ACHN (cell line): ENCODE measurements at regions not wholly inside any gene's neighbourhood (a gene's known extent, or its start where the extent isn't known, plus 50 kb on each side); places are given as distances from the start of the nearest gene placed in this dataset.
A peak's percentile ranks its signal among the peaks of the same experiment; 100 is the strongest.
"Not testable (repeated sequence)": the region's sequence is repeated elsewhere in the genome, so short reads cannot be mapped to it uniquely, and the experiment has no call there.

Experiments
- DNase-seq: peaks from one replicate; pipeline ENCODE4 v3.0.0-alpha.2; 2015
- in situ Hi-C: cut with HindIII; loops from 2 replicates; pipeline ENCODE4 v1.10.0; 2017; ENCODE audit warnings: low sequenced_read_pairs, low pct_ligation_motif_present, low pct_unique_long_range_greater_than_20kb

GRCh38 chr7:153047079-153047959 lies 287.8 kb downstream of the ACTR3B start:
- in situ Hi-C loops = no loop called here
- no peak for DNase-seq

DNA sequence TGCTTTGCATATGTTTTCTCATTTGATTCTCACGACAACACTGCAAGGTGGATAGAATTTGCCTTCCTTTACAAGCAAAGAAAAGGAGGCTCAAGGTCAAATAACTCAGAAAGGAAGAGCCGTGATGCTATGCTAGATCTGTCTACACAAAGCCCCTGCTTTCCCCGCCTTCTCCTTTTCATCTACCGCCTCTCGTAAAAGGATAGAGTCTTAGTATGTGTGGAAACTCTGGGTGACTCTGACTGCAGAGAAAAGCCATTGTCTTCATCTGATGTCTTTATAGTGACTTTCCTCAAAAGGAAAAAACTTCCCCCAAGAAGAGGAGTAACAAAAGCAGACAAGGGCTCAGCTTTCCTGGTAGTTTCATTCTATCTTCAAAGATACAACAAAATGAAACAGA lies 292.7 kb downstream of the ACTR3B start:
- in situ Hi-C loops = no loop called here
- DNase-seq = no peak

GRCh38 chr7:153061910-153062528 lies 302.5 kb downstream of the ACTR3B start:
- peak; percentile 15 for DNase-seq
- in situ Hi-C loops = no loop called here

DNA sequence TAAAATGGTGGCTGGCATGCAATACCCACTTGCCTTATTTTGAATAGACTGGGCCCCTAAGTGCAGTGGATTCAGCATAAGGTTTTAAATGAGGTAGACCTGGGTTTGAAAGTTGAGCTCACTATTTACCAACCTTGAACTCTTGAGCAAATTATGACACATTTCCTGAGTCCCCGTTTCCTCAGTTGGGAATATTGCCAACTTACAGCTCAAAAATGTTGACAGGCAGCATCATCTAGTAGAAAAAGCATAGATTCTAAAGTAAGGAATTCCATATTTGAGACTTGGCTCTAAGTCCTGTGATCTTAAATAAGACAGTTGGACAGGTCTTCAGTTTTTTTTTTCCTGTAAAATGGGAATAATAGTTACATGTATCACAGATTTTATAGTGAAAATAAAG lies 305.5 kb downstream of the ACTR3B start:
- DNase-seq = no peak
- in situ Hi-C loops = no loop called here

DNA sequence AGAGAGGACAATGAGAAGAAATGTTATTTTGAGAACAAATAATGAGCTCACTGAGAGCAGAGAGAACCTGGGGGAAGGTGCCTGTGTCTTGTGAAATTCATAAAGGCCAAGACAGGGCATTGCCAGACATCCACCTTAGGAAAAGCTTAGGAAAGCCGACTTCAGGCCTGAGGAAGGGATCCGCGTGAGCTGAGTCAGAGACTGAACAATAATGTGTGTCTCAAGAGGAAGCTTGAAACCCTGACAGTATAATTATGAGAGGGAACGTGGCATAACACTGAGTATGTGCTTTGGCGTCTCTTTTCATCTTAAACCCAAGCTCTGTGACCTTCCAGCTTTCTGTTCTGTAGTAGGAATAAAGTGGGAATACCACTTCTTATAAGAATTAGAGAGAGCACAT lies 307.2 kb downstream of the ACTR3B start:
- DNase-seq = no peak
- in situ Hi-C loops = no loop called here

GRCh38 chr7:153070141-153070540 lies 310.6 kb downstream of the ACTR3B start:
- in situ Hi-C loops = no loop called here
- DNase-seq = no peak

DNA sequence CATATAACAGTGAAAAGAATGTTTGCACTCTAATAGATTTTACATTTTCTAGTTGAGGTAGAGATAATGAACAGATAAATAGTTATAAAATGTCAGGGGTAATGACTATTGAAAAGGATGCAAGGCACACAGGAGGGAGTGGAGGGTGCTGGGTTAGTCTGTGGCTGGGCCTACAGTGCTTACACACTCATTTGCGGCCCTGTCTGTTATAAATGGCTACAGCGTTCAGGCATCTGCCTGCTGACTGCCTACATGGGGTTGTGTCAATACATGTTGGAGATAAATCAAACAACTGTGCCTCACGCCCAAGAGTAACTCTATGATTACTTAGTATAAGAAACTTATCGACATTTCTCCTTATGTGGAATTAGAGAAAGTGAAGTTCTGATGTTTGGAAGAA lies 313.3 kb downstream of the ACTR3B start:
- DNase-seq = no peak
- in situ Hi-C loops = no loop called here

DNA sequence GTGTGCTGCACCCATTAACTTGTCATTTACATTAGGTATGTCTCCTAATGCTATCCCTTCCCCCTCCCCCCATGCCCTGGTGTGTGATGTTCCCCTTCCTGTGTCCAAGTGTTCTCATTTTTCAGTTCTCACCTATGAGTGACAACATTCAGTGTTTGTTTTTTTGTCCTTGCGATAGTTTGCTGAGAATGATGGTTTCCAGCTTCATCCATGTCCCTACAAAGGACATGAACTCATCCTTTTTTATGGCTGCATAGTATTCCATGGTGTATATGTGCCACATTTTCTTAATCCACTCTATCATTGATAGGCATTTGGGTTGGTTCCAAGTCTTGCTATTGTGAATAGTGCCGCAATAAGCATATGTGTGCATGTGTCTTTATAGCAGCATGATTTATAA lies 316.7 kb downstream of the ACTR3B start:
- DNase-seq, in situ Hi-C loops: not testable (repeated sequence)

DNA sequence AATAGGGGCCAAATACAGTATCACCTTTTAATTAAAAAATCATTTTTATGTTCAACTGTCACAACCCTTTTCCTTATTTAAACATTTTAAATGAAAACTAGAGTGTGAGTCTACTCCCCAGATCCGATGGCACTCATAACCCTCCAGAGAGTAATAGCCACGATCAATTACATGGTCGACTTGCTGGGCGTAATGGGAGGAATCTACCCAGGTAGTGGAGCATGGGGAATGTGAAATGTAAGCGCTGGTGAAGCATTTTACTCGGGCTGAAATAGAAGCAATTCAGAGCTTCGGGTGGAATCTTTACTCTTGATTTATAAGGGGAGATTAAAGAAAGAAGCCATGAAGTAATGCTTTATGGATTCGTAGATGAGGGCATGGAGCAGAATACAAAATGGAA lies 321.9 kb downstream of the ACTR3B start:
- no peak for DNase-seq
- in situ Hi-C loops = no loop called here

DNA sequence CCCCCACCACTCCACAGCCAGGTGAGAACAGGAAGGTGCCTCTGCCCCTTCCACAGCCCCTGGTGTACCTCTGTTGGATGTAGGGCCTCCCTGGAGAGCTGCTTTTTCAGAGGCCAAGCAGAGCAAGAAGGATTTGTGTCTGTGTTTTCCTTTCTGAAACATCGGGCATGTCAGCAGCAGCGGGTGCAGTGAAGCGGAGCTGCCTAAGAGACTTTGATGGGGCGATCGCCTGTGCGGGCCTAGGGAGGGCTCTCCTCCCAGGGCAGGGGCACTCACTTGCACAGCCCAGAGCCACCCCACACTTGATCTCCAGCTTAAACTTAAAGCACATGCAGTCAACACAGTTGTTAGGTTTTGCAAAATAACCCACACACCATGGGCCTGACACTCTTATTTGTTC lies 324.7 kb downstream of the ACTR3B start:
- DNase-seq = no peak
- in situ Hi-C loops = no loop called here

DNA sequence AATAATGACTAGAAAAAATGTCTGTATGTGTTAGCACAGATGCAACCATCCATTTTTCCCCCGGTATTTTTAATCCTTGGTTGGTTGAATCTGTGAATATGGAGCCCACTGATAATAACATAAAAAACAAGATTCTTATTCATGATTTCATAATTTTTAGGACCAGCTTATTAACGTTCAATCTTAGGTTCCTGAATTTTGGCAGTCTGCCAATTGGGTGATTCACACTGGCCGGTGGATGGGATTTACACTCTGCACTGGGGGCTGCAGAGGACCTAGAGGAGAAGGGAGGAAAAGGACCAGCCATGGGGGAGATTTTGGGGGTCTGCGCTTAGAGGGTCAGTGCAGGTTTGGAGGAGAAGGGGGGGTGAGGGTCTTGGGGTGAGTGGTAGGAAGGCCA lies 327.9 kb downstream of the ACTR3B start:
- DNase-seq = no peak
- in situ Hi-C loops = no loop called here

GRCh38 chr7:153088601-153089000 lies 329.0 kb downstream of the ACTR3B start:
- in situ Hi-C loops = no loop called here
- no peak for DNase-seq

GRCh38 chr7:153090209-153090608 lies 330.7 kb downstream of the ACTR3B start:
- in situ Hi-C loops = no loop called here
- DNase-seq = no peak

DNA sequence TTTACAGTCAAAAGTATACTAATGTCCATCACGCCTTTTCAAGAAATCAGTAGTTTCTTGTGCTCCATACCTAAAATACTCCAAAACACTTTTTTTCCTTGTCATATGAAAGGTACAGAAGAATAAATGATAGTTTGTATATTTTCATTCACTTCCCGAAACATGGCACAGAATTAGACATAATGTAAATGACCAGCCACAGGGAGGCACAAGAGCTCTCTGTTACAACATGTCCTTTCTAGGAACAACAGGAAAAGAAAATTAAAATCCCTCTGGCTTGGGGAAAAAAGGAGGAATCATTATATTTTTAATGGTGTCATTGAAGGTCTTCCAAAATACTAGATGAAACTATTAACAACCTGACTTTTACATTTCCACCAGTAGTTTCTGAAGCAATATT lies 331.2 kb downstream of the ACTR3B start:
- DNase-seq = no peak
- in situ Hi-C loops = no loop called here

GRCh38 chr7:153091477-153091876 lies 331.9 kb downstream of the ACTR3B start:
- DNase-seq = no peak
- in situ Hi-C loops = no loop called here

DNA sequence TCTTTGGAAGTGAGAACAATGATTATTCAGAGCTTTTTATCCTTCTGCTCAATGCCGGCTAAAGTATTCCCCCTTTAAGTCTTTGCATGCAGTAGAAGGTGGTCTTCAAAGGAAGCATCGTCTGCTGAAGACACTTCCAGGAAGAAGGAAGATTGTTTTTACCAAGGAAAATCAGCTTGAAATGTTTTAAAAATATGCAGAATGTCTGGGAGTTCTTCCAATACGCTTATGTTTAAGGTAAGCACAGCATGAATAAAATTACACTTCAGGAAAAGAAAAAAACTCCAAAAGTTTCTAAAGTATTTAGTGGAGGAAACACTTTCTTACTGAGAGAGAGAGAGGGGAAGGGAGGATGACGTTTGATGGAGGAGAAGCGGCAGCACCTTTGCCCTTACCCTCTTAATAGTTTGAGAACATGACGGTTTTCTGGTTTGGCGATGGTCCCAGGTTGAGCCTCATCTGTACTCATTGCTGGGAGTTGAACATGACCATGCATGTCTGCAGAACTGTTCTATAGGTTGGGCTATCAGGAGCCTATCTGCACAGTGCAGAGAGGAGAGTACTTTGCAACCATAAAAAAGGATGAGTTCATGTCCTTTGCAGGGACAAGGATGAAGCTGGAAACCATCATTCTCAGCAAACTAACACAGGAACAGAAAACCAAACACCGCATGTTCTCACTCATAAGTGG lies 338.1 kb downstream of the ACTR3B start:
- DNase-seq = no peak
- in situ Hi-C loops = no loop called here

- in situ Hi-C loops = no loop called here
These were observed 339.7 kb downstream of the ACTR3B start for GRCh38 chr7:153099235-153099634.

DNA sequence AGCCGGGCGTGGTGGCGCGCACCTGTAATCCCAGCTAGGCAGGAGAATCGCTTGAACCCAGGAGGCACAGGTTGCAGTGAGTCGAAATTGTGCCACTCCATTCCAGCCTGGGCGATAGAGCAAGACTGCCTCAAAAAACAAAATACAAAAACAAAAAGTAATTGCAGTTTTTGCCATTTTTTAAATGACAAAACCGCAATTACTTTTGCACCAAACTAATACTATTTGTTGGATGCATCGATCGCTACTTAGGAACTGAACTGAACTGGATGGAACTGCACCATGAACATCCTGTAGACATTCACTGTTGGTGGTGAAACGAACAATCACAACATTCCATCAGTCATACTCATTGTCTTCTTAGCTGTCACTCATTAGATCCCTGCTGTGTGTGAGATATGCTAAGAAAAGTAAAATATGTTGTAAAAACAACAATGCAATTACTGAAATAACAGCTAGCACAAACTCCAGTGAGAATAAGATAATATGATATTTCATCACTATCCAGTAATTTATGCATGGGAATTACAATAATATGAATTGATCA lies 341.2 kb downstream of the ACTR3B start:
- DNase-seq = no peak
- in situ Hi-C loops = no loop called here

More at GRCh38 chr7:153099235-153099634, 339.7 kb downstream of the ACTR3B start:
- no peak for DNase-seq

DNA sequence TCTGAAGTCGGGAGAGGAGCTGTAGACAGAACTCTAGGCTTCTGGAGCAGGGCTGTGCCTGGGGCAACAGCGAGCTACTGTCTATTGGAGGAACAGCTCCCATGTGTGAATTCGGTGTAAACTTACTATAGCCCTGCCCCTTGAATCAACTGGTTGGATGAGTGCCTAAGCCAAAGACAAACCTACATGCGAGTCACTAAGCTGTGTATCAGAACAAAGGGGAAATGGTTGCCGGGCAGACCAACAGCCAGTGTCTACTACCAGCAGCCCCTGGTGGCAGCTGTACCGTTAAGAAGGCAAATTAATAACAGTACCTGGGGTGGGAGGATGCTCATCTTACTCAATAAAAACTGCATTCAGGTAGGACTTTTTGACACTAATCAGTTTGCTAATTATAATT lies 343.6 kb downstream of the ACTR3B start:
- no peak for DNase-seq
- in situ Hi-C loops = no loop called here
